GM12878 (cell line): ENCODE measurements at regions not wholly inside any gene's neighbourhood (a gene's known extent, or its start where the extent isn't known, plus 50 kb on each side); places are given as distances from the start of the nearest gene placed in this dataset.

Experiments
- BRCA1 ChIP-seq: IDR thresholded peaks from 2 replicates; pipeline ENCODE4 v1.6.1; 2011; ENCODE audit warnings: low read depth, low read length, improper control_type of control experiment
- CBX3 ChIP-seq: fragments of 200-600 bp; sonication (generic); IDR thresholded peaks from 2 replicates; pipeline ENCODE4 v1.6.1; 2016; ENCODE audit warnings: low read depth, borderline replicate concordance
- CREB1 ChIP-seq: IDR thresholded peaks from 2 replicates; pipeline ENCODE4 v1.6.1; 2012; ENCODE audit warnings: low read depth, mild to moderate bottlenecking, inconsistent platforms
- CREM ChIP-seq: IDR thresholded peaks from 2 replicates; pipeline ENCODE4 v1.6.1; 2014; ENCODE audit warnings: antibody characterized with exemption, low read depth
- CTCF ChIP-seq, 3 experiments: IDR thresholded peaks in 2 of 3; conservative IDR thresholded peaks in 1 of 3; 2 replicates each; pipeline ENCODE4 v1.5.1; 2011; ENCODE audit warnings: low read depth in 3 of 3, low read length in 3 of 3, mild to moderate bottlenecking in 3 of 3, control low read depth in 2 of 3, moderate library complexity in 2 of 3, inconsistent platforms in 1 of 3, mixed read lengths in 1 of 3; ENCODE audit not compliant: control insufficient read depth in 2 of 3, insufficient read depth in 1 of 3; ENCODE audit errors: extremely low read depth in 1 of 3
- EP300 ChIP-seq, 2 experiments: fragments of 150-350 bp in 1 of 2; IDR thresholded peaks; 2 replicates each; pipeline ENCODE4 v1.6.1; 2011 to 2012; ENCODE audit warnings: low read depth in 2 of 2, low read length in 2 of 2, borderline replicate concordance in 1 of 2, improper control_type of control experiment in 1 of 2, inconsistent platforms in 1 of 2; ENCODE audit not compliant: control insufficient read depth in 1 of 2
- JUND ChIP-seq: IDR thresholded peaks from 2 replicates; pipeline ENCODE4 v1.6.1; 2012; ENCODE audit warnings: low read depth, mild to moderate bottlenecking, low read length, improper control_type of control experiment, moderate library complexity
- POLR2A ChIP-seq: IDR thresholded peaks from 2 replicates; pipeline ENCODE4 v1.6.1; 2011; ENCODE audit warnings: low read depth, mild to moderate bottlenecking, low read length
- POLR2AphosphoS5 ChIP-seq: IDR thresholded peaks from 2 replicates; pipeline ENCODE4 v1.6.1; 2011; ENCODE audit warnings: mild to moderate bottlenecking, low read length, inconsistent platforms
- POU2F2 ChIP-seq: IDR thresholded peaks from 3 replicates; pipeline ENCODE4 v1.6.1; 2011; ENCODE audit warnings: low read depth, mild to moderate bottlenecking, low read length, borderline replicate concordance
- RAD51 ChIP-seq: fragments of 450-650 bp; IDR thresholded peaks from 2 replicates; pipeline ENCODE4 v1.6.1; 2016; ENCODE audit warnings: moderate library complexity, mild to moderate bottlenecking, inconsistent platforms

GRCh38 chr4:144461906-144462305 lies 184.1 kb upstream of the HHIP start:
- TF ChIP-seq CREB1 (no peak), CTCF (IDR thresholded peaks at IDR 0.05 in 2 of 3, conservative IDR thresholded peaks at IDR 0.05 in 1 of 3; ENCODE audit: control insufficient read depth in 2 of 3, extremely low read depth in 1 of 3, insufficient read depth in 1 of 3, low read depth in 3 of 3, low read length in 3 of 3) (no peak), RAD51 (no peak), CBX3 (no peak), EP300 (IDR thresholded peaks at IDR 0.05; ENCODE audit: borderline replicate concordance in 1 of 2, control insufficient read depth in 1 of 2, low read depth in 2 of 2, low read length in 2 of 2) (no peak), POLR2AphosphoS5 (no peak), JUND (no peak), POU2F2 (no peak), CREM (no peak), BRCA1 (no peak), POLR2A (no peak)
